K562 (cell line): ENCODE measurements at regions not wholly inside any gene's neighbourhood (a gene's known extent, or its start where the extent isn't known, plus 50 kb on each side); places are given as distances from the start of the nearest gene placed in this dataset.

ENCODE experiments used
- ATAC-seq: fragments of 200-7000 bp; cut with Tn5 transposase; 3 replicates; pipeline ENCODE4 v1.9.1; 2020; ENCODE audit warnings: moderate library complexity
- BruUV-seq: library from RNA; stranded (reverse); fragments of 400-500 nt; replicated peaks from 2 replicates; lab custom pipeline; 2021; lab: Mats Ljungman, UMichigan
- CTCF ChIA-PET: fragments of 300-600 bp; formaldehyde crosslinking; extraction: SDS; loops from one replicate; lab custom pipeline; 2021; ENCODE audit warnings: low intra/inter-chr PET ratio; lab: Yijun Ruan, JAX
- POLR2A ChIA-PET: fragments of 300-600, 350-650 bp; sonication (Branson Sonifier 250); formaldehyde crosslinking; extraction: SDS; loops from one replicate; lab custom pipeline; 2021; ENCODE audit warnings: antibody characterized with exemption, inconsistent platforms; lab: Yijun Ruan, JAX
- DNase-seq, 4 experiments: peaks; one replicate each; pipeline versions ENCODE4 v3.0.0 to v3.0.0-alpha.2; 2011 to 2018; ENCODE audit warnings: low spot score in 3 of 4, mixed read lengths in 3 of 4; ENCODE audit errors: extremely low read depth in 1 of 4
- FAIRE-seq: peaks from 2 replicates; lab custom pipeline; 2011; peaks lifted over from hg19 to GRCh38; lab: Jason Lieb, UNC
- H2AFZ ChIP-seq: 2 replicates; pipeline ENCODE4 v1.6.0; 2011; ENCODE audit warnings: low read depth, low read length, control low read depth, inconsistent platforms
- H3K27ac ChIP-seq: fragments of 200-600 bp; 3 replicates; pipeline ENCODE4 v1.8.0; 2011; ENCODE audit warnings: low read depth, mild to moderate bottlenecking, control low read depth, inconsistent platforms, low read length, moderate library complexity, mixed read lengths; ENCODE audit errors: extremely low read depth
- H3K27me3 ChIP-seq, 2 experiments: fragments of 300-600 bp in 1 of 2; 2 replicates in 1 of 2; 3 replicates in 1 of 2; pipeline versions ENCODE4 v1.6.0 to v1.8.0; 2011; ENCODE audit warnings: inconsistent platforms in 2 of 2, low read length in 2 of 2, mild to moderate bottlenecking in 1 of 2, mixed read lengths in 1 of 2, moderate library complexity in 1 of 2; ENCODE audit not compliant: control insufficient read depth in 2 of 2, insufficient read depth in 2 of 2
- H3K36me3 ChIP-seq: fragments of 300-600 bp; 3 replicates; pipeline ENCODE4 v1.8.0; 2011; ENCODE audit warnings: mild to moderate bottlenecking, low read length, inconsistent platforms; ENCODE audit not compliant: control insufficient read depth, insufficient read depth
- H3K4me1 ChIP-seq, 2 experiments: fragments of 200-600 bp in 1 of 2; replicated peaks in 1 of 2; 2 replicates in 1 of 2; 3 replicates in 1 of 2; pipeline versions ENCODE4 v1.5.1 to v1.8.0; 2011; ENCODE audit warnings: inconsistent platforms in 2 of 2, low read length in 2 of 2, mild to moderate bottlenecking in 1 of 2, mixed read lengths in 1 of 2, moderate library complexity in 1 of 2; ENCODE audit not compliant: control insufficient read depth in 2 of 2, insufficient read depth in 2 of 2
- H3K4me2 ChIP-seq: 2 replicates; pipeline ENCODE4 v1.6.1; 2011; ENCODE audit warnings: low read length, control low read depth, inconsistent platforms, mixed read lengths; ENCODE audit not compliant: insufficient read depth
- H3K4me3 ChIP-seq: fragments of 200-600 bp; sonication (generic), shearing (Covaris generic); 2 replicates; pipeline ENCODE4 v1.5.1; 2016; ENCODE audit warnings: control low read depth, inconsistent platforms
- H3K79me2 ChIP-seq: fragments of 200-600 bp; 3 replicates; pipeline ENCODE4 v1.8.0; 2011; ENCODE audit warnings: low read length, inconsistent platforms; ENCODE audit not compliant: control insufficient read depth, insufficient read depth
- H3K9ac ChIP-seq, 2 experiments: 2 replicates each; pipeline versions ENCODE4 v1.6.0 to v1.6.1; 2011; ENCODE audit warnings: low read depth in 2 of 2, low read length in 2 of 2, control low read depth in 1 of 2, inconsistent platforms in 1 of 2, mild to moderate bottlenecking in 1 of 2, mixed read lengths in 1 of 2; ENCODE audit not compliant: insufficient read depth in 1 of 2
- H3K9me1 ChIP-seq: one replicate; pipeline ENCODE4 v1.6.0; 2011; ENCODE audit warnings: inconsistent platforms, mild to moderate bottlenecking, low read length, moderate library complexity; ENCODE audit not compliant: control insufficient read depth, insufficient read depth
- H3K9me3 ChIP-seq: replicated peaks from 2 replicates; pipeline ENCODE4 v1.5.1; 2011; ENCODE audit warnings: low read depth, low read length, inconsistent platforms; ENCODE audit not compliant: control insufficient read depth, insufficient read depth
- H4K20me1 ChIP-seq: replicated peaks from 2 replicates; pipeline ENCODE4 v1.6.1; 2011; ENCODE audit warnings: low read length, inconsistent platforms, mixed read lengths; ENCODE audit not compliant: control insufficient read depth, insufficient read depth
- CBX5 ChIP-seq: IDR thresholded peaks from 2 replicates; pipeline ENCODE4 v1.6.1; 2014; ENCODE audit warnings: low read depth, borderline replicate concordance
- HDAC2 ChIP-seq: fragments of 450-650 bp; IDR thresholded peaks from 2 replicates; pipeline ENCODE4 v1.6.1; 2016; ENCODE audit warnings: mild to moderate bottlenecking
- NCOA2 ChIP-seq, 2 experiments: fragments of 450-650 bp; IDR thresholded peaks; 2 replicates each; pipeline ENCODE4 v1.6.1; 2018; ENCODE audit warnings: mild to moderate bottlenecking in 2 of 2, moderate library complexity in 1 of 2; ENCODE audit not compliant: partially characterized antibody in 2 of 2
- TFAM ChIP-seq: fragments of 250-450 bp; sonication (Bioruptor Pico); conservative IDR thresholded peaks from 2 replicates; pipeline ENCODE4 v1.5.0; 2021; ENCODE audit warnings: mild to moderate bottlenecking, moderate library complexity
- ZFP1 ChIP-seq: fragments of 450-650 bp; formaldehyde crosslinking; IDR thresholded peaks from 2 replicates; pipeline ENCODE4 v1.4.0; 2020; ENCODE audit warnings: mild to moderate bottlenecking, mixed read lengths
- WGBS: fragments of 100-300 bp; shearing (Covaris generic); methylation state at CpG from one replicate; pipeline ENCODE4 v1.1.6; 2016; ENCODE audit warnings: low coverage, mixed read lengths; ENCODE audit not compliant: insufficient coverage; ENCODE audit errors: missing lambda C conversion rate; 5-methylcytosine and 5-hydroxymethylcytosine counted together
- in situ Hi-C: fragments of 300-500 bp; cut with MboI; formaldehyde crosslinking; loops from 4 replicates; pipeline ENCODE4 v1.15.0; 2018; ENCODE audit warnings: inconsistent platforms, mixed read lengths
- intact Hi-C: fragments of 100-400 bp; cut with micrococcal nuclease; formaldehyde crosslinking; loops from 2 replicates; pipeline ENCODE4 v1.14.2; 2022
- TF ChIP-seq, protein P1 (sequence below): sonication (generic); formaldehyde crosslinking; IDR thresholded peaks from 2 replicates; pipeline ENCODE4 v1.8.1; 2023; ENCODE audit warnings: missing genetic modification reagents, mild to moderate bottlenecking, borderline replicate concordance
- TF ChIP-seq, protein P2 (sequence below): fragments of 250-450 bp; sonication (Bioruptor Pico); IDR thresholded peaks from 2 replicates; pipeline ENCODE4 v1.8.0; 2022; ENCODE audit warnings: moderate library complexity, mild to moderate bottlenecking, inconsistent platforms
- TF ChIP-seq, protein P3 (sequence below): fragments of 250-450 bp; sonication (Bioruptor Pico); IDR thresholded peaks from 2 replicates; pipeline ENCODE4 v1.5.0; 2021; ENCODE audit warnings: mild to moderate bottlenecking, borderline replicate concordance
- TF ChIP-seq, protein P4 (sequence below): fragments of 450-650 bp; conservative IDR thresholded peaks from 2 replicates; pipeline ENCODE4 v1.6.1; 2016; ENCODE audit warnings: missing genetic modification characterization, low read depth, mild to moderate bottlenecking, control low read depth, missing compliant biosample characterization

DNA sequence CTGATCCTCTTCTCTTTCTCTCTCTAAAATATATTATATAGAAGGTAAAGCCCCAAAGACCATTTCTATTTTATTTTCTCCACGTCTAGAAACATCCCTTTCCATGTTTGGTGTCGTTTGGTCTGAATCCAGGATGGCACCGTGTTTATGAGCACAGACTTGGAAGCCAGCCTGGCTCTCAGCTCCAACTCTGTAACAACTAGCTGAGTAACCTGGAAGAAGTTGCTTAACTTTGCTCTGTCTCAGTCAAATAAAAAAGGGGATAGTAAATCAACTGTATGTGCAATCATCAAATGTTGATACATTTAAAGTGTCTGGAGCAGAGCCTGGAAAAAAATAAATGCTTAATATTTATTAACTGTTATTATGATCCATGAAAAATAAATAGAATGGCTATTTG, 249.8 kb upstream of the MAF start:
- Histone ChIP-seq H3K4me3 (no peak overlapping the region), H3K9me1 (no peaks in the 10 kb centered on the region), H3K4me2 (no peak overlapping the region), H3K4me1 (peaks cover 9 to 13% of the 10 kb centered on the region in 2 experiments; a peak in 4 of 5 replicates), H2AFZ (peak overlapping the region; percentile 75), H4K20me1 (no peaks in the 10 kb centered on the region), H3K79me2 (peaks cover 4% of the 10 kb centered on the region), H3K27ac (no peak overlapping the region), H3K9me3 (0 out of 2 replicates have a peak, but pooled peaks cover 7% of the 10 kb centered on the region), H3K27me3 (no peaks in the 10 kb centered on the region), H3K9ac (no peak overlapping the region), H3K36me3 (no peaks in the 10 kb centered on the region)
- DNase-seq (no peak), ATAC-seq (no peak), FAIRE-seq (no peak)
- BruUV-seq, result no TSS peak
- POLR2A ChIA-PET, result interaction anchor here (0.9 to 1.1 kb wide), 2 partner anchors 10 to 12 kb away, joined by 3 read pairs; no protein-coding TSS in a partner anchor
- in situ Hi-C loops, result no loop called here
- intact Hi-C loops, result no loop called here
- WGBS, result 33% methylated on average over 3 of the region's 3 CpGs
- CTCF ChIA-PET, result no interaction called here
- TF ChIP-seq ZFP1 (CRISPR knock-in tag), result no peak
- TF ChIP-seq, protein P1, sequence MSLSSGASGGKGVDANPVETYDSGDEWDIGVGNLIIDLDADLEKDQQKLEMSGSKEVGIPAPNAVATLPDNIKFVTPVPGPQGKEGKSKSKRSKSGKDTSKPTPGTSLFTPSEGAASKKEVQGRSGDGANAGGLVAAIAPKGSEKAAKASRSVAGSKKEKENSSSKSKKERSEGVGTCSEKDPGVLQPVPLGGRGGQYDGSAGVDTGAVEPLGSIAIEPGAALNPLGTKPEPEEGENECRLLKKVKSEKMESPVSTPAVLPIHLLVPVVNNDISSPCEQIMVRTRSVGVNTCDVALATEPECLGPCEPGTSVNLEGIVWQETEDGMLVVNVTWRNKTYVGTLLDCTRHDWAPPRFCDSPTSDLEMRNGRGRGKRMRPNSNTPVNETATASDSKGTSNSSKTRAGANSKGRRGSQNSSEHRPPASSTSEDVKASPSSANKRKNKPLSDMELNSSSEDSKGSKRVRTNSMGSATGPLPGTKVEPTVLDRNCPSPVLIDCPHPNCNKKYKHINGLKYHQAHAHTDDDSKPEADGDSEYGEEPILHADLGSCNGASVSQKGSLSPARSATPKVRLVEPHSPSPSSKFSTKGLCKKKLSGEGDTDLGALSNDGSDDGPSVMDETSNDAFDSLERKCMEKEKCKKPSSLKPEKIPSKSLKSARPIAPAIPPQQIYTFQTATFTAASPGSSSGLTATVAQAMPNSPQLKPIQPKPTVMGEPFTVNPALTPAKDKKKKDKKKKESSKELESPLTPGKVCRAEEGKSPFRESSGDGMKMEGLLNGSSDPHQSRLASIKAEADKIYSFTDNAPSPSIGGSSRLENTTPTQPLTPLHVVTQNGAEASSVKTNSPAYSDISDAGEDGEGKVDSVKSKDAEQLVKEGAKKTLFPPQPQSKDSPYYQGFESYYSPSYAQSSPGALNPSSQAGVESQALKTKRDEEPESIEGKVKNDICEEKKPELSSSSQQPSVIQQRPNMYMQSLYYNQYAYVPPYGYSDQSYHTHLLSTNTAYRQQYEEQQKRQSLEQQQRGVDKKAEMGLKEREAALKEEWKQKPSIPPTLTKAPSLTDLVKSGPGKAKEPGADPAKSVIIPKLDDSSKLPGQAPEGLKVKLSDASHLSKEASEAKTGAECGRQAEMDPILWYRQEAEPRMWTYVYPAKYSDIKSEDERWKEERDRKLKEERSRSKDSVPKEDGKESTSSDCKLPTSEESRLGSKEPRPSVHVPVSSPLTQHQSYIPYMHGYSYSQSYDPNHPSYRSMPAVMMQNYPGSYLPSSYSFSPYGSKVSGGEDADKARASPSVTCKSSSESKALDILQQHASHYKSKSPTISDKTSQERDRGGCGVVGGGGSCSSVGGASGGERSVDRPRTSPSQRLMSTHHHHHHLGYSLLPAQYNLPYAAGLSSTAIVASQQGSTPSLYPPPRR (CRISPR knock-in tag), result no peak
- TF ChIP-seq, protein P2, sequence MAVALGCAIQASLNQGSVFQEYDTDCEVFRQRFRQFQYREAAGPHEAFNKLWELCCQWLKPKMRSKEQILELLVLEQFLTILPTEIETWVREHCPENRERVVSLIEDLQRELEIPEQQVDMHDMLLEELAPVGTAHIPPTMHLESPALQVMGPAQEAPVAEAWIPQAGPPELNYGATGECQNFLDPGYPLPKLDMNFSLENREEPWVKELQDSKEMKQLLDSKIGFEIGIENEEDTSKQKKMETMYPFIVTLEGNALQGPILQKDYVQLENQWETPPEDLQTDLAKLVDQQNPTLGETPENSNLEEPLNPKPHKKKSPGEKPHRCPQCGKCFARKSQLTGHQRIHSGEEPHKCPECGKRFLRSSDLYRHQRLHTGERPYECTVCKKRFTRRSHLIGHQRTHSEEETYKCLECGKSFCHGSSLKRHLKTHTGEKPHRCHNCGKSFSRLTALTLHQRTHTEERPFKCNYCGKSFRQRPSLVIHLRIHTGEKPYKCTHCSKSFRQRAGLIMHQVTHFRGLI (CRISPR knock-in tag), result no peak
- no peak for TF ChIP-seq HDAC2
- TF ChIP-seq TFAM (CRISPR knock-in tag), result no peak
- TF ChIP-seq NCOA2 (IDR thresholded peaks at IDR 0.05; ENCODE audit: partially characterized antibody in 2 of 2), result no peak
- no peak for TF ChIP-seq CBX5
- TF ChIP-seq, protein P3, sequence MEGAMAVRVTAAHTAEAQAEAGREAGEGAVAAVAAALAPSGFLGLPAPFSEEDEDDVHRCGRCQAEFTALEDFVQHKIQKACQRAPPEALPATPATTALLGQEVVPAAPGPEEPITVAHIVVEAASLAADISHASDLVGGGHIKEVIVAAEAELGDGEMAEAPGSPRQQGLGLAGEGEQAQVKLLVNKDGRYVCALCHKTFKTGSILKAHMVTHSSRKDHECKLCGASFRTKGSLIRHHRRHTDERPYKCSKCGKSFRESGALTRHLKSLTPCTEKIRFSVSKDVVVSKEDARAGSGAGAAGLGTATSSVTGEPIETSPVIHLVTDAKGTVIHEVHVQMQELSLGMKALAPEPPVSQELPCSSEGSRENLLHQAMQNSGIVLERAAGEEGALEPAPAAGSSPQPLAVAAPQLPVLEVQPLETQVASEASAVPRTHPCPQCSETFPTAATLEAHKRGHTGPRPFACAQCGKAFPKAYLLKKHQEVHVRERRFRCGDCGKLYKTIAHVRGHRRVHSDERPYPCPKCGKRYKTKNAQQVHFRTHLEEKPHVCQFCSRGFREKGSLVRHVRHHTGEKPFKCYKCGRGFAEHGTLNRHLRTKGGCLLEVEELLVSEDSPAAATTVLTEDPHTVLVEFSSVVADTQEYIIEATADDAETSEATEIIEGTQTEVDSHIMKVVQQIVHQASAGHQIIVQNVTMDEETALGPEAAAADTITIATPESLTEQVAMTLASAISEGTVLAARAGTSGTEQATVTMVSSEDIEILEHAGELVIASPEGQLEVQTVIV, result no peak
- TF ChIP-seq, protein P4, sequence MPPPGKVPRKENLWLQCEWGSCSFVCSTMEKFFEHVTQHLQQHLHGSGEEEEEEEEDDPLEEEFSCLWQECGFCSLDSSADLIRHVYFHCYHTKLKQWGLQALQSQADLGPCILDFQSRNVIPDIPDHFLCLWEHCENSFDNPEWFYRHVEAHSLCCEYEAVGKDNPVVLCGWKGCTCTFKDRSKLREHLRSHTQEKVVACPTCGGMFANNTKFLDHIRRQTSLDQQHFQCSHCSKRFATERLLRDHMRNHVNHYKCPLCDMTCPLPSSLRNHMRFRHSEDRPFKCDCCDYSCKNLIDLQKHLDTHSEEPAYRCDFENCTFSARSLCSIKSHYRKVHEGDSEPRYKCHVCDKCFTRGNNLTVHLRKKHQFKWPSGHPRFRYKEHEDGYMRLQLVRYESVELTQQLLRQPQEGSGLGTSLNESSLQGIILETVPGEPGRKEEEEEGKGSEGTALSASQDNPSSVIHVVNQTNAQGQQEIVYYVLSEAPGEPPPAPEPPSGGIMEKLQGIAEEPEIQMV (tag), result no peak
